Liver (tissue), 8 donors: ENCODE measurements at regions not wholly inside any gene's neighbourhood (a gene's known extent, or its start where the extent isn't known, plus 50 kb on each side); places are given as distances from the start of the nearest gene placed in this dataset.

Experiments
- DNase-seq: peaks from one replicate; pipeline ENCODE4 v3.0.0-alpha.2; 2017; ENCODE audit warnings: low spot score
- H3K27ac ChIP-seq, 2 donors: one replicate each; pipeline ENCODE4 v1.7.0; 2013; ENCODE audit warnings: inconsistent platforms in 2 of 2, low read length in 2 of 2, control low read depth in 1 of 2, low read depth in 1 of 2, mild to moderate bottlenecking in 1 of 2
- H3K27me3 ChIP-seq, 4 donors: one replicate each; pipeline versions ENCODE4 v1.6.1 to v1.7.0; 2013; ENCODE audit warnings: low read length in 3 of 4, inconsistent platforms in 1 of 4, mild to moderate bottlenecking in 1 of 4, moderate library complexity in 1 of 4; ENCODE audit not compliant: control insufficient read depth in 4 of 4, insufficient read depth in 4 of 4
- H3K36me3 ChIP-seq, 4 donors: one replicate each; pipeline versions ENCODE4 v1.6.1 to v1.7.0; 2013; ENCODE audit warnings: low read length in 3 of 4, mild to moderate bottlenecking in 3 of 4, low read depth in 1 of 4, moderate library complexity in 1 of 4; ENCODE audit not compliant: control insufficient read depth in 4 of 4, insufficient read depth in 3 of 4
- H3K4me1 ChIP-seq, 4 donors: one replicate each; pipeline versions ENCODE4 v1.6.1 to v1.7.0; 2013; ENCODE audit warnings: low read length in 3 of 4, mild to moderate bottlenecking in 3 of 4, moderate library complexity in 1 of 4; ENCODE audit not compliant: control insufficient read depth in 4 of 4, insufficient read depth in 4 of 4
- H3K4me3 ChIP-seq, 3 donors: one replicate each; pipeline versions ENCODE4 v1.6.1 to v1.7.0; 2013; ENCODE audit warnings: low read length in 3 of 3, control low read depth in 1 of 3, low read depth in 1 of 3, mild to moderate bottlenecking in 1 of 3
- H3K9ac ChIP-seq, 2 donors: one replicate each; pipeline ENCODE4 v1.7.0; 2013; ENCODE audit warnings: low read length in 2 of 2, mild to moderate bottlenecking in 2 of 2, moderate library complexity in 2 of 2, control low read depth in 1 of 2, low read depth in 1 of 2
- H3K9me3 ChIP-seq, 4 donors: one replicate each; pipeline versions ENCODE4 v1.6.1 to v1.7.0; 2013; ENCODE audit warnings: low read length in 3 of 4; ENCODE audit not compliant: control insufficient read depth in 4 of 4
- ATF3 ChIP-seq: IDR thresholded peaks from 2 replicates; pipeline ENCODE4 v1.6.1; 2016; ENCODE audit warnings: antibody characterized with exemption
- CTCF ChIP-seq: fragments of 150-350 bp; IDR thresholded peaks from 2 replicates; pipeline ENCODE4 v1.5.1; 2017; ENCODE audit warnings: improper control_type of control experiment, low read depth, low read length; ENCODE audit not compliant: missing input control
- EGR1 ChIP-seq, 2 donors: IDR thresholded peaks; 2 replicates each; pipeline ENCODE4 v1.6.1; 2016 to 2018; ENCODE audit warnings: antibody characterized with exemption in 2 of 2, low read depth in 2 of 2
- FOXA1 ChIP-seq: IDR thresholded peaks from 2 replicates; pipeline ENCODE4 v1.6.1; 2016; ENCODE audit warnings: antibody characterized with exemption
- FOXA2 ChIP-seq: IDR thresholded peaks from 2 replicates; pipeline ENCODE4 v1.6.1; 2016; ENCODE audit warnings: antibody characterized with exemption
- GABPA ChIP-seq, 2 donors: IDR thresholded peaks in 1 of 2; conservative IDR thresholded peaks in 1 of 2; 2 replicates each; pipeline ENCODE4 v1.6.1; 2016; ENCODE audit warnings: antibody characterized with exemption in 2 of 2, mild to moderate bottlenecking in 1 of 2, moderate library complexity in 1 of 2
- HNF4A ChIP-seq, 2 donors: conservative IDR thresholded peaks; 2 replicates each; pipeline ENCODE4 v1.6.1; 2016; ENCODE audit warnings: antibody characterized with exemption in 2 of 2, mild to moderate bottlenecking in 2 of 2
- HNF4G ChIP-seq: IDR thresholded peaks from 2 replicates; pipeline ENCODE4 v1.6.1; 2016; ENCODE audit warnings: antibody characterized with exemption
- MAX ChIP-seq: IDR thresholded peaks from 2 replicates; pipeline ENCODE4 v1.6.1; 2016; ENCODE audit warnings: antibody characterized with exemption
- NR2F2 ChIP-seq: IDR thresholded peaks from 2 replicates; pipeline ENCODE4 v1.6.1; 2016; ENCODE audit warnings: antibody characterized with exemption
- RAD21 ChIP-seq, 2 donors: IDR thresholded peaks; 2 replicates each; pipeline ENCODE4 v1.6.1; 2016; ENCODE audit warnings: antibody characterized with exemption in 2 of 2, mild to moderate bottlenecking in 2 of 2
- REST ChIP-seq: IDR thresholded peaks from 2 replicates; pipeline ENCODE4 v1.6.1; 2016; ENCODE audit warnings: antibody characterized with exemption, mild to moderate bottlenecking
- RXRA ChIP-seq, 2 donors: IDR thresholded peaks; 2 replicates each; pipeline ENCODE4 v1.6.1; 2017 to 2018; ENCODE audit warnings: antibody characterized with exemption in 2 of 2, mild to moderate bottlenecking in 1 of 2
- SP1 ChIP-seq: IDR thresholded peaks from 2 replicates; pipeline ENCODE4 v1.6.1; 2018; ENCODE audit warnings: antibody characterized with exemption, mild to moderate bottlenecking
- TAF1 ChIP-seq: conservative IDR thresholded peaks from 2 replicates; pipeline ENCODE4 v1.6.1; 2016; ENCODE audit warnings: antibody characterized with exemption, mild to moderate bottlenecking
- YY1 ChIP-seq: IDR thresholded peaks from 2 replicates; pipeline ENCODE4 v1.6.1; 2016; ENCODE audit warnings: antibody characterized with exemption, mild to moderate bottlenecking
- WGBS: extraction: QIAGEN DNeasy Blood & Tissue Kit; methylation state at CpG from one replicate; pipeline ENCODE4 v1.1.7; 2013; 5-methylcytosine and 5-hydroxymethylcytosine counted together
- donor health status: healthy.
- donor health status: healthy.
- donor health status: healthy.
- donor health status: healthy.
- donor health status: healthy.

- no peak for DNase-seq
- H3K9ac ChIP-seq = no peak overlapping the region
- WGBS = 89% methylated on average over 1 of the region's 1 CpG
- H3K27ac ChIP-seq = no peak overlapping the region
- H3K4me1 ChIP-seq = no peaks in the 10 kb centered on the region
- H3K27me3 ChIP-seq = peaks cover 0 to 2% (median 0%) of the 10 kb centered on the region in 4 donors
- no peak overlapping the region for H3K4me3 ChIP-seq
- no peaks in the 10 kb centered on the region for H3K36me3 ChIP-seq
- TF ChIP-seq GABPA (IDR thresholded peaks at IDR 0.05 in 1 of 2, conservative IDR thresholded peaks at IDR 0.05 in 1 of 2) (no peak), EGR1 (IDR thresholded peaks at IDR 0.05; ENCODE audit: low read depth in 2 of 2) (no peak), FOXA2 (no peak), FOXA1 (no peak), TAF1 (no peak), MAX (no peak), HNF4A (conservative IDR thresholded peaks at IDR 0.05) (no peak), YY1 (no peak), REST (no peak), RXRA (IDR thresholded peaks at IDR 0.05) (no peak)
- no peaks in the 10 kb centered on the region for H3K9me3 ChIP-seq
Measured at GRCh38 chr3:22907161-22907780, 295.9 kb upstream of the UBE2E2 start.

- peaks cover 0 to 3% (median 0%) of the 10 kb centered on the region in 4 donors for H3K27me3 ChIP-seq
- H3K9ac ChIP-seq = no peak overlapping the region
- no peak for DNase-seq
- no peaks in the 10 kb centered on the region for H3K36me3 ChIP-seq
- WGBS = 76% methylated on average over 2 of the region's 2 CpGs
- TF ChIP-seq TAF1 (no peak), REST (no peak), SP1 (no peak), HNF4G (no peak), GABPA (IDR thresholded peaks at IDR 0.05 in 1 of 2, conservative IDR thresholded peaks at IDR 0.05 in 1 of 2) (no peak), EGR1 (IDR thresholded peaks at IDR 0.05; ENCODE audit: low read depth in 2 of 2) (no peak), CTCF (no peak), RAD21 (IDR thresholded peaks at IDR 0.05) (no peak), NR2F2 (no peak), ATF3 (no peak), RXRA (IDR thresholded peaks at IDR 0.05) (no peak)
- H3K4me1 ChIP-seq = no peaks in the 10 kb centered on the region
- H3K9me3 ChIP-seq = no peaks in the 10 kb centered on the region
- no peak overlapping the region for H3K27ac ChIP-seq
- no peak overlapping the region for H3K4me3 ChIP-seq
Measured at GRCh38 chr3:22907796-22908195, 295.3 kb upstream of the UBE2E2 start.
